NCI-H146 treated with DMSO at 0.1 percent for 48 hours (cell line): ENCODE measurements at regions not wholly inside any gene's neighbourhood (a gene's known extent, or its start where the extent isn't known, plus 50 kb on each side); places are given as distances from the start of the nearest gene placed in this dataset.

Experiments used
- DNase-seq: peaks from one replicate; lab custom pipeline; 2025; ENCODE audit not compliant: unreplicated experiment; lab: John Stamatoyannopoulos, UW

DNA sequence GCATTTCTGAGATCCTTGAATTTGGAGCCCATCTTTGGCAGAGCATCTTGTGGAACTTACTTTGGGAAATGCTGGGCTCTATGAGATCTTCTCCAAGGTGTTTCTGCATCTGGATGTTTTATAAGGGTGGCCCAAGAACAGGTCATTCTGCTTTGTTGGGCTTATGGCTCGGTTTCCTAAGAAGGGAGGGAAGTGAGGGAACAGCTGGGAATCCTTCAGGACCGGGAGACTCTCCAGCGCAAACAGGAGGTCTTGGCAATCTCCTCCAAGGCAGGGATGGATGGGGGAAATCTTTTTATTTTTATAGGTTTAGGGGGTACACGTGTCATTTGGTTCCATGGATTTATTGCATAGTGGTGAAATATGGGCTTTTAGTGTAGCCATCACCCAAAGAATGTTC lies 54.7 kb downstream of the IRX3 start:
- no peak for DNase-seq

DNA sequence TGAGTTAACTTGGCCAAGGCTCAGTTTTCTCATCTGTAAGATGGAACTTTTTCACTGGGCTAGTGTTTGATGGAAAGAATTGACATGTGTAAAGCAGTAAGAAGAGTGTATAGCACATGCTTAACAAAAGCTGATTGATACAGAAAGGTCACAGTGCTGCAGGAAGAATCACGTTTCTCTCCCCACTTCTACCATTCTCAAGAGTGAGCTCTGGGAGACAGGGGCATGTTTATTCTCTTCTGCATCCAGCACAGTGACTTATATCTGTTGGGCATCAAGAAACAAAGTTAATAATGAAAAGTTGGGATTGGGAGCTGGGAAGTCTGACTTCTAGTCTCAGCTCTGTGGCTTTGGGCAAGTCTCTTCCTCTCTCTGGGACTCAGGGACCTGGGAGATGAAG lies 55.3 kb downstream of the IRX3 start:
- no peak for DNase-seq

DNA sequence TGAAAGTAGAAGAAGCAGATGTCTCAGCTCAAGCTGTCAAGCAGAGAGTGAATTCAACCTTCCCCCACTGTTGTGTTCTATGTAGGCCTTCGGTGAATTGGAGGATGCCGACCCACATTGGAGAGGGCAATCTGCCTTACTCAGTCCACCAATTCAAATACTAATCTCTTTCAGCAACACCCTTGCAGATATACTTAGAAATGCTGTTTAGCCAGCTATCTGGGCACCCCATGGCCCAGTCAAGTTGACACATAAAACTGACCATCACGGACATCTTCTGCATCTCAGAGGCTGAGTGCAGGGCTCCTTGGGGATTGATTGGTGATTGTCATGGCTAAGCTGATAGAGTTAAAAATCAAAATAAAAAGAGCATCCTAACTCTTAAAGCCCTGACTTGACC lies 58.3 kb downstream of the IRX3 start:
- DNase-seq = no peak

DNA sequence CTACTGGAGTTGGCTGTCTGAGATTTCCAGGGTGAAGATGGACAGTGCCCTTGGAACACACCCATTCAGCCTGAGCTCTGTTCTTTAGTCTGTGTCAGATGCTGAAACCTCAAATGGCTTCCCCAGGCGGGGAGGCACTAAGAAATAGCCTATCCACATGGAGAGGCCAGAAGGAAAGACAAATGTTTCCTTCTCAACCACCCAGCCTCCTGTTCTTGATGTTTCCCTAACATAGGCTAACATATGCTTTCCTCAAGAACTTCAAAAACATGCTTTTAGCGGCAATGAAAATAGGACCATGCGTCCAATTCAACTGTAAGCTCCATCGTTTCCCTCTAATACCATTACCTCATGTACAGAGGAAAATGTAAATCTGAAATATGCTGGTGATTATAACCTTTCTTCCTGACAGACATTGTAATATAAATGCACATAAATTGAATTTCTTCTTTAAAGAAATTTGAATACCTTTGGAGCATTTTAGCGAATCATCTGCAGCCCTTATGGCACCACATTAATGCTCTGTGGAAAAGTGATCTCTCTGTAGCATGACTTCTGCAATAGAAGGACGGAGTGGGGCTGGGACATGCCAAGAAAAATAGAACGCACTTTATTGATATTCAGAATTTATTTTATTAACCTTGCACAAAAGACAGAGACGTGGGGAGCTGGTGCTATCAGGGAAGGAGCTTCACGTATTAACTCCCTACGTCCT lies 60.1 kb downstream of the IRX3 start:
- DNase-seq = no peak

DNA sequence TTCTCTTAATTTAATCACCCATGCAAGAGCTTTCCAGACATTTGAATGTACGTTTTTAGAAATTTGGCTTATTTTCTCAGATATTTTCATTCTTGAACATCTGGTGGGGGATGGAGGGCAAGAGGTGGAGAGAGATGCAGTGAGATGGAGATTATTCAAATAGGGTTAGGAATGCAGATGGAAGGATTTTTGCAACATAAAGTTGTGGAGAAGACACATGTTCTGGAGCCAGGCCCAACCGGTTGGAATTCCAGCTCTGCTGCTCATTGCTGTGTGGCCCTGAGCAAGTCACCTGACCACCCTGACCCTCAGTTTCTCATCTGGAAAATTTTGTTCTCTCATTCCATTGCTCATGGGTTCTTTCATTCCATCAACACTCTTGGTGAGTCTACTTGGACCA lies 66.9 kb downstream of the IRX3 start:
- no peak for DNase-seq

DNA sequence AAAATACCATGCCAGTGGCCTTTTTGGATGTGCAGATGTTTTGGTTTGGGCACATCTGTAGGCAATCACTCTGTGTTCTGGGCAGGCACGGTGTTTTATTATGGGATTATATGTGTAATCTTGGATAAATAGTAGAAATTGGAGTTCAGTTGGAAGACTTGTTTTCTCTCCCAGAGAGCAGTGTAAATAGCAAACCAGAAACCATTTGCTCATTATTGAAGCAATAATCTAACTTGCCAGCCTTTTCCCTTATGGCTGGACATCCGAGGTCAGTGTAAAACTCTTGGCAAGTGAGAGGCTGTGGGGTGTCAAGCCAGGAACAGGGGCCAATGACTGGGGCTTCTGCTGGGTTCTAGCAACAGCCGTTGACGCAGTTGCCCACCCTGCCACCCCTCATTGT lies 69.9 kb downstream of the IRX3 start:
- DNase-seq = no peak

DNA sequence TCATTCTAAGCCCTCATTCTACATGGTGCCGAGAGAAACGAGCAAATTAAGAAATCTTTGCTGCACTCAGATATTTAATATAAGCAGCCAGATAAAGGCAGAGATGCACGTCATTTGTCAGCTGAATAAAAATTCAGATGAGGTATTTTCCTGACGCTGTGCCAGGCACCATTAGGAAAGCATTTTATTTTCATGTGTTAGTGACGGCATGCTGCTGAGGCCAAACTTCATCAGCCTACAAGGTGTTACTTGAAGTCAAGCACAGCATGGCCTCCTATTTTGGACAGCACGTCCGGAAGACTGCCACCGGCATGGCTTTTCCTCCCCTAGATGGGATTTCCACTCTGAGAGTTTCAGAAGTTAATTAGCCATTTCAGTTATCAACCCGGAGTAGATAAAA lies 70.3 kb downstream of the IRX3 start:
- no peak for DNase-seq

DNA sequence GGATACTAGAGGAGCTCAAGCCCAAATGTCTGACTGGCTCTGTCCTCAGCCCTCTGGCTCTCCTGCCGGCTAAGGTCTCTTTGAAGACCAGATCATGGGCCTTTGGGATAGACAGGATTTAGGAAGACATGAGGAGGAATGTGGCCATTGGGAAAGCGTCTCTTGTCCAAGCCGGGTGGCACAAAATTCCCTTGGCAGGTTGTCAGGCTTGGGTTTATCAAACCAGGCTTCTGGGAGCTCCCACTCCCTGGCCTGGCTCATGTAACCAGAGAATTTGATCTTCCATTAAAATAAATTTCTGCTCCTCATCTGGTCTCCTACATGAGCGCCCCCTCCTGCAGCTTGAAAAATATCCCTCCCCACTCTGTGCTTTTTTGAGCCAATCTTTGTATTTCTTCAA lies 71.1 kb downstream of the IRX3 start:
- DNase-seq = no peak

DNA sequence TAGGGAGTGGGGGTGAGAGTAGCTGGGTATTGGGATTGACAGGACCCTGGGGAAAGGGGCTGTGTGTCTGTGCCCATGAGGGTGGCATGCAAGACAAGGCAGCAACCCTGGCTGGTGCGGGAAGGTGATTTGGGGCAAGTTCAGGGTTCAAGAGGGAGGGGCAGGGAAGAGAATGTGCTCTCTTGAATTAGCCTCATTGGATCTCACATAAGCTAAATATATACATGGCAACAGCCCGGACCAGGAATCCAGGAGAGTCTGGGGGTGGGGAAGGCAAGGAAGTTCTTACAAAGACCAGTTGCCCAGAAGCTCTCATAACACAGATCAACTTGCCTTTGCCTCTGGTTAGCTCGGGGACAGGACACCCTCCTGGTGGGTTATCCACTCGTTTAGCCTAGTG lies 73.3 kb downstream of the IRX3 start:
- no peak for DNase-seq

DNA sequence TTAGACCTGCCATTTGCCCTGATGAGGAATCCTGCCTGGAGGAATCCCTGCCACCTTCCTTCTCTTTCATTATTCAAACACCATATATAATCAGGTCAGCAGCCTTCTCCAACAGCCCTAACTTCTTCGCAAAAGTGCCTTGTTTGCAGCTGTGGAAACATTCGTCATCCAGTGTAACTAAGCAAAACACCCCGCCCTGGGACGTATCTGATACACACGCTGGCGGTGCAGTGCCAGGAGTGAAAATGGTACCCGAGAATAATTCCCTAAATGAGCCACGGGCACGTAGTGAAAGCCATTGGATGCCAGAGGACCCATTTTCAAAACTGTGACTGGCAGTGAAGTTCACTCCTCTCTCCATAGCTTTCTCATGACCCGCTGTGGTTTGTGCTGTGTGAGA lies 73.7 kb downstream of the IRX3 start:
- no peak for DNase-seq

DNA sequence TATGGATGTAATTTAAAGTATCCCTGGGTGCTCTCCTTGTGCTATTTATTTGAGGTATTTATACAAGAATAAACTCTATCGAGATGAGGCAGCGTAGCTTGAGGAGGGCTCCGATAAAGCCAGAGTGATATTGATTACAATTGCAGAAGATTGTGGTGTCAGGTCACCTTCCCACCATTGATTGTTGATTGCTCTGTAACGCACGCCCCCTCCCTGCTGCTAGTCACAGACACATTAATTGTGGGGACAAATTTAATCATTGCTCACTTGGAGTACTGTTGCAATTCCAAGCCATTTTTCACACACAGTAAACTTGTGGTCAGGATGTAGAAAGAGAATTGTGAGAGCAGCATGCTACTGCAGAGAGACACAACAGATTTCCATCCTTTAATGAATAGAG lies 75.4 kb downstream of the IRX3 start:
- no peak for DNase-seq

DNA sequence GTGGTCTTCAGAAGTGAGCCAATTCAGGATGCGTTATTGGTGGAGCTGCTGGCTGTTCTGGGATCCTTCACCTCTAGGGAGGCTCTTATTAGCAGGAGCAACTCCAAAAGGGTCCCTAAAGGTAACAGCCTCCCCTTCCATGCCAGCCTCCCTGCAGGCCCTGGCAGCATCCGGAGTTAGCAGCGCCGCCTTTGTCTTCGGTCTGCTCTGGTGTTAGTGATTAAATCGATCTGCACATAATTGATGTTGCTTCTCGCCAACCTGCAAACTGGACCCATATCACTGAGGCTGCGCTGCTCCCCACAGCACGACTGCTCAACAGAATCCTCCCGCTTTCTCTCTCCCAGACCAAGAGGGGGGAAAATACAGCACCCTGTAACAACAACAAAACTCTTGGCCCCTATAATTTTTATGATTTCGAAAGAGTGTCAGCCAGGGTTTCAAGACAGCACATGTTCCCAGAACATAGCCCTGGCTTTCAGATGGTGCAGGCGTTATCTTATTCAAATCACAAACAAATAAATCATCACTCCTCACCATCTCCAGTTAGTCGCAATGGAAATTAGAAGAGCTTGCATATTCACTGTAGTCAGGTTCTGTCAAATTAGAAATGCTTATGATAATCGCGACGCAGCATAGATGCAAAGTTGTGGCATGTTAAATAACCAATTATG lies 76.0 kb downstream of the IRX3 start:
- DNase-seq = peak; percentile 68

DNA sequence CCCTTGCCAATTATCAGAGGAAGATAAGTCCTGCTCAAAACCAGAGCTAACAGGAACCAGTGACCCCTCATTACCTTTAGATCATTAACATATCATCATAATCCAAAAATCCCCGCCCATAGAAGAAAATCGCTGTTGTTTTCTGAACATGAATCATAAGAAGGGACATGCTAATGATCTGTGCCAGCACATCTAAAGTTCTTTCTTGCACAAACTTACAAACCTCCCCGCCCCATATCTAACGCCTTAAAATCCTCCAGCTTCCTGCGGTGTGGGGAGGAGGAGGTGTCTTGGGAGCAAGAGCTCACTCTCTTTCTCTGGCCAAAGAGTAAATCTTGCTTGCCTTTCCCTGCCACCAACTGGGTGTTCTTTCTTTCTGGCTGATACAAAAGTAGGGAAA lies 78.3 kb downstream of the IRX3 start:
- DNase-seq = no peak

DNA sequence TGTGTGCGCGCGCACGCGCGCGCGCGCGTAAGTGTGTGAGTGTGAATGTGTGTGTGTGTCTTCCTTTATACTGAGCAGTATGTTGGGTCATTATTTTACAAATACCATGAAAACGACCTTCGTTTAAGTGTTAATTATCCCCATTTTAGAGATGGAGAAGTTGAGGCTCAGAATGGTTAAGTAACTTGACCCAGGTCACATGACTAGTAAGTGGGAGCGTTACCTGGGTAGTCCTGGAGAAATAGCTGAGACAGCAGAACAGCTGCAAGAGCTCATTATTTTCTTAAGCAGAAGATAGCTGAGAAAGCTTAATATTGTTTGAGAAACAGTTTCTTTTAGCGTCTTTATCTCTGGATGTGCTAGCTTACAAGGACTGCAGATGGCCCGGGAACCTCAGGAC lies 78.8 kb downstream of the IRX3 start:
- DNase-seq = no peak

DNA sequence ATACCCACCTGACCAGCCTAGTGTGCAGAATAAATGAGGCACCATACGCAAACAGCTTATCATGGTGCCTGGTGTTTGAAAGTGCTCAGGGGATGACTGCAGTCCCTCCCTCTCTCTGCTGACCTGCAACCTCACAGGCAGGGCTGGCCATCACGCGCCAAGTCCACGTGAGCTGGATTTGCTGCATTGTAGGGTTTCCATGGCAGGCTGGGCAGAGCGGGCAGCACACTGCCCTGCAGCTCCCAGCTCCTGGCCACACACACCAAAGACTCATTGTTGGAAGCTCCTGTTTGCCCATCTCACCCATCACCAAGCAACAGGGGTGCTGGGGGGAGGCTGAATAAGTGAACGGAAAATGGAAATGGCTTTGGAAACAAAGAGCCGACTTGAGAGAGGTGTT lies 81.8 kb downstream of the IRX3 start:
- DNase-seq = peak; percentile 63

DNA sequence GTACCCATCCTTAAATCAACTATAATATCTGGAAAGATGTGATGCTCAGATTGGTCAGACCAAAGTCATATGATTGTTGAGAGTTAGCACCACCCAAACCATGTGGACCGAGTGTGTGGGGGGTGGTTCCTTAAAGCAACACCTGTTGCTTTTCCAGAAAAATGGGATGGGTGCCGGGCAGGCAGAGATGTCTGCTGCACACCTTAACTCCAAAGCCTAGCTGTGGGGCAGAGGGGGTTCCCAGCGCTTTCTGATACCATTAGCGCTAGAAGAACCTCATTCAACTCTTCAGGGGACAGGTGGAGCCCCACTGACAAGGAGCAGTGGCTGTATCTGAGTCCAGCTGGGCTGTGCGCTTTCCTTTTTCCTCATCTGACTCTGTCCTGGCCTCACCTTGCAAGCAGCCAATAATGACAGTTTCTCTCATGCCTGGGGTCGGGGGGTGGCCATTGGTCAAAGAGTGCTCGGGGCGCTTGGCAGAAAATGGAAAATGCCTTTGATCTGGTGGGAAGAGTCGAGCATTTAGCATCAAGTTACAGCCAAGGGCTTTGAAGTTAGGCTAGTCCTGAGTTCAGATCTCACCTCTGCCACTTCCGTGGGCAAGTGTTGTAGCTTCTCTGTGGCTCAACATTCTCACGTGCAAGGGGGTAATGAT lies 82.6 kb downstream of the IRX3 start:
- no peak for DNase-seq

DNA sequence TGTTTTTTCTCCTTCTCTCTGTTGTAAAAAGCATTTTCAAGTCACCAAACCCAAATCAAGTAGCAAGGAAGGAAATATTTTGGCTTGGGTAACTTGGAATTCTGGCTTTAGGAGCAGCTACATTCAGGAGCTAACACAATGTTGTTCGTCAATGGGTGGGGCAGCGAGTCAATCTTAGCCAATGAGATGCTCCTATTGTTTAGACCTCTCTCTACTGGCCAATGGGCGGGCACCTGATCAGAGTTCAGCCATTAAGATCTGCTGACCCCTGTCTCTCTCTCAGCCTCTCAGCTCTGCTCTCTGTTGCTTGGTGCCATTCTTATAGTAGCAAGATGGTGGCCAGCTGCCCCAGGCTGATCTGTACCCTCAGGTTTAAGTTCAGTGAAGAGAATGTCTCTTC lies 83.2 kb downstream of the IRX3 start:
- no peak for DNase-seq
